ENCODE measurements at regions not wholly inside any gene's neighbourhood (a gene's known extent, or its start where the extent isn't known, plus 50 kb on each side); places are given as distances from the start of the nearest gene placed in this dataset.

- no peak for DNase-seq
Measured at GRCh38 chr2:161075701-161076100, 84.5 kb upstream of the TANK start.

GRCh38 chr2:161076936-161077335, 83.3 kb upstream of the TANK start:
- no peak for DNase-seq

GRCh38 chr2:161077367-161078210, 82.6 kb upstream of the TANK start:
- peak; percentile 62 for DNase-seq

GRCh38 chr2:161078211-161078539, 82.1 kb upstream of the TANK start:
- DNase-seq: no peak

- DNase-seq: no peak
Measured at GRCh38 chr2:161085149-161085548, 75.1 kb upstream of the TANK start.

- DNase-seq: no peak
Measured at GRCh38 chr2:161088658-161089350, 71.4 kb upstream of the TANK start.

GRCh38 chr2:161090411-161090810, 69.8 kb upstream of the TANK start:
- peak; percentile 51 for DNase-seq

GRCh38 chr2:161095314-161095713, 64.9 kb upstream of the TANK start:
- DNase-seq: no peak

GRCh38 chr2:161096336-161096735, 63.9 kb upstream of the TANK start:
- no peak for DNase-seq

- DNase-seq: no peak
Measured at GRCh38 chr2:161097157-161097556, 63.1 kb upstream of the TANK start.

- DNase-seq: no peak
Measured at GRCh38 chr2:161100211-161100895, 59.9 kb upstream of the TANK start.

- DNase-seq: no peak
Measured at GRCh38 chr2:161101406-161101805, 58.8 kb upstream of the TANK start.

GRCh38 chr2:161102770-161103450, 57.3 kb upstream of the TANK start:
- no peak for DNase-seq

GRCh38 chr2:161103451-161103831, 56.8 kb upstream of the TANK start:
- DNase-seq: no peak

GRCh38 chr2:161104054-161104553, 56.1 kb upstream of the TANK start:
- peak; percentile 4 for DNase-seq

GRCh38 chr2:161107265-161107664, 53.0 kb upstream of the TANK start:
- no peak for DNase-seq

Data from CD4-positive, alpha-beta T cell treated with Interleukin-6 for 4 hours (primary cell).